ENCODE measurements at regions not wholly inside any gene's neighbourhood (a gene's known extent, or its start where the extent isn't known, plus 50 kb on each side); places are given as distances from the start of the nearest gene placed in this dataset.

DNA sequence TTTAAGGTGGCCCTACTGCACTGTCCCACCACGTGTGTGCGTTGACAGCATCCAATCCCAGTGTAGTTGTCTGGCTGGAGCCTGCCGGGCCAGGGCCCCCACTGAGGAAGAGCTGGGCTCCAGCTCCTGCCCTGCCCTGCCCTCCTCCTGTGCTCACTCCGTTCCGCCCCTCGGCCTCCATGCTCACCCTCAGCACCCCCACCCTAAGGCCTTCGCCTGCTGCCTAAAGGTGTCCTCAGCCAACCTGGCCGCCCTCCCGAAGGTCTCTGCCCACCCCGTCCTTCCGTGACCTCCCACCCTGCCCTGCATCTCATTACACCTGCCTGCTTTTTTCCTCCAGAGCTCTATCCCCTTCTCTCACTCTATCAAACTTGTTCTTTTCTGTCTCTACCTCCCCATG, 118.0 kb downstream of the TPRA1 start:
- DNase-seq = no peak
- no peak overlapping the region for H3K18ac ChIP-seq (ENCODE audit: insufficient read length, low read depth, low read length)
- H4K91ac ChIP-seq (ENCODE audit: insufficient read length, low read depth, low read length) = no peak overlapping the region
- Mint-ChIP-seq H3K4me1 (peaks cover 5 to 8% of the 10 kb centered on the region in 2 experiments), H3K9me3 (peaks cover 7% of the 10 kb centered on the region in 2 experiments), H3K27me3 (ENCODE audit: low read depth) (peaks cover 14% of the 10 kb centered on the region), H3K27ac (no peak overlapping the region), H3K36me3 (ENCODE audit: insufficient read depth in 1 of 3, low read depth in 3 of 3) (peaks cover 3 to 8% (median 7%) of the 10 kb centered on the region in 3 experiments; a peak in 5 of 7 replicates), H3K4me3 (no peak overlapping the region)
- no peak overlapping the region for H3K23ac ChIP-seq (ENCODE audit: insufficient read length, low read depth, low read length)
- H3K14ac ChIP-seq (ENCODE audit: insufficient read depth, low read length) = no peak overlapping the region
- H2BK5ac ChIP-seq (ENCODE audit: insufficient read length, low read length) = no peak overlapping the region
- H3K9me3 ChIP-seq (ENCODE audit: control insufficient read depth, low read depth, low read length) = no peaks in the 10 kb centered on the region
- no CpG with 5 or more reads among the region's 11 CpGs for WGBS (ENCODE audit: extremely low coverage, insufficient read length, low lambda C conversion rate)
- H3K4me2 ChIP-seq (ENCODE audit: insufficient read depth, insufficient read length, low read length) = no peak overlapping the region
- H3T11ph ChIP-seq (ENCODE audit: low read length) = no peak overlapping the region
- H3K4me1 ChIP-seq (ENCODE audit: insufficient read depth, low read length) = no peaks in the 10 kb centered on the region; the same call in 1 of the 2 replicates
- no peak overlapping the region for H3K9ac ChIP-seq (ENCODE audit: extremely low read depth, insufficient read length, low read length)
- H3K79me2 ChIP-seq (ENCODE audit: insufficient read depth, low read length) = no peaks in the 10 kb centered on the region
- no peak overlapping the region for H2BK15ac ChIP-seq (ENCODE audit: low read depth, low read length)
- TF ChIP-seq, protein P1, sequence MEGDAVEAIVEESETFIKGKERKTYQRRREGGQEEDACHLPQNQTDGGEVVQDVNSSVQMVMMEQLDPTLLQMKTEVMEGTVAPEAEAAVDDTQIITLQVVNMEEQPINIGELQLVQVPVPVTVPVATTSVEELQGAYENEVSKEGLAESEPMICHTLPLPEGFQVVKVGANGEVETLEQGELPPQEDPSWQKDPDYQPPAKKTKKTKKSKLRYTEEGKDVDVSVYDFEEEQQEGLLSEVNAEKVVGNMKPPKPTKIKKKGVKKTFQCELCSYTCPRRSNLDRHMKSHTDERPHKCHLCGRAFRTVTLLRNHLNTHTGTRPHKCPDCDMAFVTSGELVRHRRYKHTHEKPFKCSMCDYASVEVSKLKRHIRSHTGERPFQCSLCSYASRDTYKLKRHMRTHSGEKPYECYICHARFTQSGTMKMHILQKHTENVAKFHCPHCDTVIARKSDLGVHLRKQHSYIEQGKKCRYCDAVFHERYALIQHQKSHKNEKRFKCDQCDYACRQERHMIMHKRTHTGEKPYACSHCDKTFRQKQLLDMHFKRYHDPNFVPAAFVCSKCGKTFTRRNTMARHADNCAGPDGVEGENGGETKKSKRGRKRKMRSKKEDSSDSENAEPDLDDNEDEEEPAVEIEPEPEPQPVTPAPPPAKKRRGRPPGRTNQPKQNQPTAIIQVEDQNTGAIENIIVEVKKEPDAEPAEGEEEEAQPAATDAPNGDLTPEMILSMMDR (conservative IDR thresholded peaks at IDR 0.05) = no peak
- no peak overlapping the region for H3K4ac ChIP-seq (ENCODE audit: low read depth, low read length)
- no peak overlapping the region for H3K56ac ChIP-seq (ENCODE audit: insufficient read length, low read depth, low read length)
- no peak overlapping the region for H2AK5ac ChIP-seq (ENCODE audit: insufficient read length, low read length)
- H2BK20ac ChIP-seq (ENCODE audit: low read depth, low read length, poor library complexity, severe bottlenecking) = no peak overlapping the region
- no peaks in the 10 kb centered on the region for H3K79me1 ChIP-seq (ENCODE audit: insufficient read depth, low read depth, low read length, poor library complexity, severe bottlenecking)
- no peak overlapping the region for H4K8ac ChIP-seq (replicated peaks; ENCODE audit: insufficient read length, low read depth, low read length)
- no peak overlapping the region for H3K27ac ChIP-seq (ENCODE audit: insufficient read length, low read depth, low read length)
- H4K20me1 ChIP-seq (ENCODE audit: control insufficient read depth, insufficient read depth, insufficient read length) = no peaks in the 10 kb centered on the region
- H4K5ac ChIP-seq (ENCODE audit: insufficient read length, low read depth, low read length) = no peak overlapping the region
- H3K23me2 ChIP-seq (ENCODE audit: insufficient read length, low read depth, low read length, poor library complexity, severe bottlenecking) = no peaks in the 10 kb centered on the region
- no peaks in the 10 kb centered on the region for H3K27me3 ChIP-seq (ENCODE audit: insufficient read depth, low read length)
- no peak overlapping the region for H2AFZ ChIP-seq (ENCODE audit: low read length)
- H2BK120ac ChIP-seq (ENCODE audit: low read depth, low read length, poor library complexity, severe bottlenecking) = no peak overlapping the region
- H2BK12ac ChIP-seq (ENCODE audit: insufficient read length, low read depth, low read length) = no peak overlapping the region
